SK-N-MC (cell line): ENCODE measurements at regions not wholly inside any gene's neighbourhood (a gene's known extent, or its start where the extent isn't known, plus 50 kb on each side); places are given as distances from the start of the nearest gene placed in this dataset.

ENCODE experiments used
- DNase-seq: peaks from one replicate; pipeline ENCODE4 v3.0.0-alpha.2; 2011; ENCODE audit warnings: low read depth, low spot score
- H3K27ac ChIP-seq: fragments of 200-600 bp; sonication (generic); 2 replicates; pipeline ENCODE4 v1.5.1; 2016; ENCODE audit warnings: mixed run types
- H3K36me3 ChIP-seq: fragments of 200-600 bp; sonication (generic); 2 replicates; pipeline ENCODE4 v1.6.1; 2017; ENCODE audit warnings: antibody characterized with exemption, low read length, mixed read lengths; ENCODE audit not compliant: insufficient read depth
- H3K4me3 ChIP-seq: fragments of 200-600 bp; sonication (generic); 2 replicates; pipeline ENCODE4 v1.5.1; 2016
- H3K9ac ChIP-seq: fragments of 200-600 bp; sonication (generic); 2 replicates; pipeline ENCODE4 v1.8.0; 2017; ENCODE audit warnings: mixed run types, mixed read lengths; ENCODE audit not compliant: insufficient read length
- H3K9me3 ChIP-seq: fragments of 200-600 bp; sonication (generic); 2 replicates; pipeline ENCODE4 v1.6.1; 2017; ENCODE audit warnings: low read depth, mild to moderate bottlenecking, antibody characterized with exemption, low read length, moderate library complexity, mixed read lengths
- EZH2 ChIP-seq: fragments of 200-600 bp; sonication (generic); IDR thresholded peaks from one replicate; pipeline ENCODE4 v1.6.1; 2017; ENCODE audit warnings: antibody characterized with exemption
- FOXP2 ChIP-seq: optimal IDR thresholded peaks from 2 replicates; pipeline ENCODE3; 2011; ENCODE audit warnings: mild to moderate bottlenecking, moderate library complexity; ENCODE audit not compliant: insufficient read depth; ENCODE audit errors: extremely low read length, control extremely low read depth
- POLR2AphosphoS5 ChIP-seq: IDR thresholded peaks from 2 replicates; pipeline ENCODE4 v1.6.1; 2012; ENCODE audit warnings: mild to moderate bottlenecking, low read depth, low read length, borderline replicate concordance

- Histone ChIP-seq H3K36me3 (no peaks in the 10 kb centered on the region), H3K27ac (no peak overlapping the region), H3K4me3 (no peak overlapping the region), H3K9me3 (no peaks in the 10 kb centered on the region), H3K9ac (no peak overlapping the region)
- TF ChIP-seq POLR2AphosphoS5 (no peak), FOXP2 (no peak), EZH2 (no peak)
- DNase-seq: no peak
Measured at GRCh38 chr5:15304914-15305834, 194.8 kb upstream of the FBXL7 start.

GRCh38 chr5:15304066-15304731 lies 195.8 kb upstream of the FBXL7 start:
- no peak overlapping the region for H3K9ac ChIP-seq
- TF ChIP-seq POLR2AphosphoS5 (no peak), FOXP2 (no peak), EZH2 (no peak)
- no peak for DNase-seq
- H3K9me3 ChIP-seq: no peaks in the 10 kb centered on the region
- no peak overlapping the region for H3K27ac ChIP-seq
- no peaks in the 10 kb centered on the region for H3K36me3 ChIP-seq
- H3K4me3 ChIP-seq: no peak overlapping the region

- no peak for DNase-seq
- H3K36me3 ChIP-seq: no peaks in the 10 kb centered on the region
- H3K27ac ChIP-seq: no peak overlapping the region
- H3K9me3 ChIP-seq: no peaks in the 10 kb centered on the region
- no peak overlapping the region for H3K9ac ChIP-seq
- H3K4me3 ChIP-seq: no peak overlapping the region
- no peak for TF ChIP-seq EZH2
- no peak for TF ChIP-seq POLR2AphosphoS5
- no peak for TF ChIP-seq FOXP2
Measured at GRCh38 chr5:15300141-15300540, 199.8 kb upstream of the FBXL7 start.

GRCh38 chr5:15290953-15291352 lies 209.0 kb upstream of the FBXL7 start:
- no peak for DNase-seq
- Histone ChIP-seq H3K9me3 (no peaks in the 10 kb centered on the region), H3K27ac (no peak overlapping the region), H3K36me3 (no peaks in the 10 kb centered on the region), H3K9ac (no peak overlapping the region), H3K4me3 (no peak overlapping the region)
- TF ChIP-seq POLR2AphosphoS5: no peak
- no peak for TF ChIP-seq FOXP2
- TF ChIP-seq EZH2: no peak

GRCh38 chr5:15286650-15287049 lies 213.3 kb upstream of the FBXL7 start:
- no peaks in the 10 kb centered on the region for H3K36me3 ChIP-seq
- no peak overlapping the region for H3K9ac ChIP-seq
- no peak for TF ChIP-seq EZH2
- no peak for TF ChIP-seq FOXP2
- no peak for TF ChIP-seq POLR2AphosphoS5
- DNase-seq: no peak
- H3K4me3 ChIP-seq: no peak overlapping the region
- no peaks in the 10 kb centered on the region for H3K9me3 ChIP-seq
- no peak overlapping the region for H3K27ac ChIP-seq

- DNase-seq: no peak
- Histone ChIP-seq H3K36me3 (no peaks in the 10 kb centered on the region), H3K27ac (no peak overlapping the region), H3K4me3 (no peak overlapping the region), H3K9me3 (no peaks in the 10 kb centered on the region), H3K9ac (no peak overlapping the region)
- TF ChIP-seq FOXP2: no peak
Measured at GRCh38 chr5:15285901-15286583, 213.9 kb upstream of the FBXL7 start.

- H3K9ac ChIP-seq: no peak overlapping the region
- DNase-seq: no peak
- no peak for TF ChIP-seq EZH2
- no peak for TF ChIP-seq POLR2AphosphoS5
- TF ChIP-seq FOXP2: no peak
- no peaks in the 10 kb centered on the region for H3K9me3 ChIP-seq
- H3K27ac ChIP-seq: no peak overlapping the region
- H3K4me3 ChIP-seq: no peak overlapping the region
- H3K36me3 ChIP-seq: no peaks in the 10 kb centered on the region
Measured at GRCh38 chr5:15284706-15285105, 215.3 kb upstream of the FBXL7 start.

GRCh38 chr5:15283076-15283475 lies 216.9 kb upstream of the FBXL7 start:
- Histone ChIP-seq H3K27ac (no peak overlapping the region), H3K9me3 (no peaks in the 10 kb centered on the region), H3K36me3 (no peaks in the 10 kb centered on the region), H3K4me3 (no peak overlapping the region), H3K9ac (no peak overlapping the region)
- no peak for TF ChIP-seq FOXP2
- no peak for TF ChIP-seq POLR2AphosphoS5
- TF ChIP-seq EZH2: no peak
- no peak for DNase-seq
